ENCODE measurements at regions not wholly inside any gene's neighbourhood (a gene's known extent, or its start where the extent isn't known, plus 50 kb on each side); places are given as distances from the start of the nearest gene placed in this dataset.

DNA sequence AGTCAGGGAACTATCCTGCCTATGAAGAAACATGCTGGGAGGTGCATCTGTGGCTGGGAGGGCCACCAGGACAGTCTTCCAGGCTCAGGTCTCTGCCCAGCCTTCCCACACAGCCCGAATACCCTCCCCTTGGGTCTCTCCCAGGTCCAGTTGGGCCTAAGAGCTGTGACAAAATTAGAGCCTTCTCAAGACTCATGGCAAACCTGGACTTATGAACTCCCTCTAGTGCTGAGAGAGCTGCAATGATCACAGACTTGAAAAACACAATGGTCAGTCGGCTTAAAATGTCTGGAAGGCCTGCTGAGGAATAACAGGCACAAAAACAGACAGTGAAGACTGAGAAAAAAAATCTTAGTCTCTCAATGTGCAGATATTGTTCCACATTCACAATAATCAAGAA, 325.1 kb downstream of the BRINP2 start:
- DNase-seq (ENCODE audit: extremely low read depth, low read depth, low spot score), result no peak

DNA sequence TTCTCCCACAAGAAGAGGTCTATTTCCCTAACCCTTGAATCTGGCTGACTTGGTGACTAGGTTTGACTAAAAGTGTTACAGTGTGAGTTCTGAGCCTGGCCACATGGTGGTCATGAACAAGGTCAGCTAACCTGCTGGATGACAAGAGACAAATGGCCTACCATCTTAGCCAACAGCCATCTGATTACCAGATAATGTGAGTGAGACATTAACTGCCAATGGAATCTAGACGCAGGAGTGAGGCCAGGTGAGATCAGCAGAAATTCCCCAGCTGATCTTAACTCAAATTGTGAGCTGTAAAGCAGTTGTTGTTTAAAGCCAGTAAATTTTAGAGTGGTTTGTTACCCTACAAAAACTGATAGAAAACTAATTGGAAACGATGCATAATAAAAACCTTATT, 320.0 kb downstream of the BRINP2 start:
- DNase-seq (ENCODE audit: extremely low read depth, low read depth, low spot score), result no peak

DNA sequence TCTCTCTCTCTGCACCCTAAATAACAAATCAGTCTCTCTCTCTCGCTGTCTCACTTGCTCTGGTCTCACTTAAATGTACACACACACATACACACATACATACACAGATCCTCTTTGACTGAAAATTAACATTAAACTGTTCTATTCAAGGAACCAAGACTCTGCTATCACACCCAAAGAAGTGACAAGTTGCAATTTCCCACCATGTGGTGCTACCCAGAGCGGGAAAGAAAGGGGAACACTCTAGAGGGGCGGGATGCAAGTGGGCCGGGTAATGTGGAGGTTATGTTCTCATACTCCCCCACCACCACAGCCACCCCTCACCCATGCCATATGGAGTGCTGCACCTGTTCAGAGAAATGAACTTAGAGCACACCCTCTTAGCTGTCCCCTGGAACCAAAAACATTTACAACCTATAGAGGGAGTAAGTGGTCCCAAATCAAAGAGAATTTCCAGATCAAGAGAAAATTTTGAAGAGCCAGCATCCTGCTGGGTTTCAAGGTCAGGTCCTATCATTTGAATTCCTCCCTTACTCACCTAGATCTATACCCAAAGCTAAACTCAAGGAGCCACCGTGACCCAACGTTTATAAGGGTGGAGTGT, 319.4 kb downstream of the BRINP2 start:
- no peak for DNase-seq (ENCODE audit: extremely low read depth, low read depth, low spot score)

DNA sequence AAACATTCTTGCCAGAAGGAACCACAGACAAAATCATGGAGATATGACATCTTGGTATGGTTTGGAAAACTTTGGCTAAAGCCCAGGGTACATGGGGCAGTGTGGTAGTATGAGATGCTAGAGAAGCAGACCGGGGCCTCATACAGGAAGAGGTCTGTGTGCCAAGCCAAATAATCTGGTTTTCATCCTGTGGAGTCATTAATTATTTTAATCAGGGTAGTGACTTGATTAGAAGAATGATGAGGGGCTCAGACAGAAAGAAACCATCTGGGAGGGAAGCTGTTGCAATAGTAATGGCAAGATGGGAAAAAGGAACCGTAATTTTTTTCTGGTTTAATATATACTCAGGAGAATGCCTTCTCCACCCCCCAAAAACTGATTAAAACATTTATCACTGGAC, 318.0 kb downstream of the BRINP2 start:
- DNase-seq (ENCODE audit: extremely low read depth, low read depth, low spot score), result no peak

DNA sequence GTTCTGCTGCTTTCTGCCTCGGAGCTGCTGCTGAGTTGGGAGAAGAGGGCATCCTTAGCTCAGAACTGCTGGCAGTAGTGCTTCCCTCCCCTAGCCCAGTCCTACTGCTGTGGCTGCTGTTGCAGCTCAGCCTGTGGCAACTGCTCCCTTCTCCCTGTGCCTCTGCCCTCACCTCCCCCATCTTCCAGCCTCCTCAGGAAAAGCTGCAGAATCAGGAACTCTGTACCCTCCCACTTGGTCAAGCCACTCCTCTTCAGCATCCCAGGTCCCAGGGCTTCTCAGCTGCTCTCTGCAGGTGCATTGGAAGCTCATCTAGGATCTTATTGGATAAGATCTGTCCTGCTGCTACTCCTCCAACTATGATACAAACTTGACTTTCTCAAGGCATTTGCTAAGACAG, 316.7 kb downstream of the BRINP2 start:
- no peak for DNase-seq (ENCODE audit: extremely low read depth, low read depth, low spot score)

DNA sequence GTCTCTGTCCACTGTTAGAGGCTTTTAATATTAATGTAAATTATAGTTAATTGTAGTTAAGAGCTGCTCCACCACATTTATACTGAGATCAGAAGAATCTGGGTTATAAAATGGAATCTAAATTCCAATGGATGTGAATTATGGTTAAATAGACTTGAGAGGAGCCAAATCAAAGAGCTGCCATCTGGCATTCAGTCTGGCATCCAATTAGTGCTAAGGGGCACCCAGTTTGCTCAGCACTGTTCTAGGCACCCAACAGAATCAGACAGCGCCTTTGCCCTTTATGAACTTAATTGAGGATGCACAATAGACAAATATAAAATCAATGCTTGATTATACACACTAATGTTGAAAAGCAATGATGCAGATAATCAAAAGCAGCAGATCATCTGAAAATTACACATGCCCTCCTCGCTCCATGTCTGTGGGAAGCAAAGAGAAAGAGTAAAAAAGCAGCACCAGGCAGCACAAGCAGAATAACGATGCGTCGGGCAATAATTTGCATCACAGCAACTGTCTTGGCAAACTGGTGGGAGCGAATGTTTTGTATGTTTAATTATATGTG, 310.1 kb downstream of the BRINP2 start:
- no peak for DNase-seq (ENCODE audit: extremely low read depth, low read depth, low spot score)

DNA sequence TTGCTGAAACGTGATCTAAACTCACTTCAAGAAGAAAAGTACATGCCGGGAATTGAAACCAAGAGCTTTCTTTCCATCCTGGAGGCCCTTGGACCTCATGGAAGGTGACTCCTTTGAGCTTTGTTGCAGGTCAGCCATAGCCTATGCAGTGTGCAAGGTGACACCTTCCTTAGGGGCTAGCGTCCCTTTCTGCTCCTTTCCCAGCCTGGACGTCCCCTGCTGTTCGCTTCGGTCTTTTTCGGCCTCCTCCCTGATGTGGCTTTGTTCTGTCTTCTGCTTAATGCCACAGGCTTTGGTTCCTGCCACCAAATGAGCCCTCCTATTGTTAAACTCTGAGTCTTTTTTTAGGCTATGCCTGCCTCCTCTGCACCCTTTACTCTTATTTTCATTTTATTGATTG, 308.8 kb downstream of the BRINP2 start:
- no peak for DNase-seq (ENCODE audit: extremely low read depth, low read depth, low spot score)

DNA sequence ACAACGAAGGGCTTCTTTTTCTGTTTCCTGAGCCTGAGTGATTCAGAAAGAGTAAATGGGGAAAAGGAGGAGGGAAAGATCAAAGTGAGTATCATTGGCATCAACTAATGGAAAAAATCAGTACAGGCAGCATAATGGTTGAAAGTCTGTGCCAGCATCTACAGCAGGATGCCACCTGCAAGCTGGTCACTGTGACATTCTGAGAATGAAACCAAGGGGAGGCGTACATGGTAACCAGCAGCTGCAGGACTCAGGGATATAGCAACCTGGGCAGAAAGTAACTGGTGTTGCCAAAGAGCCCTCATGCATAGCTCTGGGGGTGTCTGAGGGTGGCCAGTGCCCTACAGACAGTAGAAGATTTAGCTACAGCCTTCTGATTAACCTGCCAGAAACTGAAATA, 305.9 kb downstream of the BRINP2 start:
- no peak for DNase-seq (ENCODE audit: extremely low read depth, low read depth, low spot score)

DNA sequence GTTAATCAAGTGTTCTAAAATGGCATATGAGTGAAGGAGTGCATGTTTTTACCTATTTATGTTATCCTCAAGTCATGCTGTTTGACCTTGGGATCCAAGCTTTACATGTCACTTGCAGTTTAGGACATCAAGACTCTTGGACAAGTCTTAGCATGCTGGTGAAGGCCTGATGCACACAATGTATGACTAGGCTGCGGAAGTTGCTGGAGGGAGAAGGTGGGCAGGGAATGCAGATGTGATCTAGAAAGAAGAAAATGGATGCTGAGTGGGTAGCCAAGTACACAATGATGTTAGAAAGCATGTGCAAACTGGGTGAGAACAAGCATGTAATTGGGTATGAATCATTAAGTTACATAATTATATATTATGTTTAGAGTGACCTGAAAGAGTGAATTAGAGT, 301.8 kb downstream of the BRINP2 start:
- DNase-seq (ENCODE audit: extremely low read depth, low read depth, low spot score), result no peak

DNA sequence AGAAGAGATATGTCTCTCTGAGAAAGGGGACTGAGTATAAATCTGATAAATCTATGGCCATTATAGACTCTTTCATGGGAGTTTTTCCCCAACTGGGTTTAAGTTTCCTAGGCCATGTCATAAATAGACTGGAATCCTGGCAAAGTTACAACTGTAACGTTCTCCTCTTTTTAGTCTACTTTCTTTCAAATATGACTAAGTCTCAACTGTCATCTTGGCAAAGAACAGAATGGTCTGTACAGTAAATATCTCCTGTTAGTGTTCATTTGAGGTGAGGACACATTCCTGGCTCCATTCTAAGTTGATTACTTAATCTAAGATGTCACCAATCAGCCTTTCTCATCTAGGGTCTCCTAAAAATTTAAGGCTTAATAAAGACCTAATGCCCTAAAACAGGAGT, 300.5 kb downstream of the BRINP2 start:
- DNase-seq (ENCODE audit: extremely low read depth, low read depth, low spot score), result no peak

DNA sequence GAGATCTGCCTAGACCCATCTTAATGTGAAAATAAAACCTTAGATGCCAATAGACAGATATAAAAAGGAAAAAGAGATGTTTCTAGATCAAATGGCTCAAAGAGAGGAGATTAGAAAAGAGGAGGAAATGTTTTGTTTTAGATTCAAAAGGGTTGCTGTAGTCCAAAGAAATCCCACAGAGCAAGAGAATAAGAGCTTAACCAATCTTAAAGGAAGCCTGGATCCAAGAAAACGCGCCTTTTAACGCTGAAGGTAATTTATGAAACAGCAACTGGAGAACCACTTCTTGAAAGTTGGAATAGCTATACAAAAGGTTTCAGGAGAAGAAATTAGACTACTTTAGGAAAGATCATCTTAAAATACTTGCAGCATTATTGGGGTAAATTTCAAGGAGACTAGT, 298.8 kb downstream of the BRINP2 start:
- DNase-seq (ENCODE audit: extremely low read depth, low read depth, low spot score), result no peak

DNA sequence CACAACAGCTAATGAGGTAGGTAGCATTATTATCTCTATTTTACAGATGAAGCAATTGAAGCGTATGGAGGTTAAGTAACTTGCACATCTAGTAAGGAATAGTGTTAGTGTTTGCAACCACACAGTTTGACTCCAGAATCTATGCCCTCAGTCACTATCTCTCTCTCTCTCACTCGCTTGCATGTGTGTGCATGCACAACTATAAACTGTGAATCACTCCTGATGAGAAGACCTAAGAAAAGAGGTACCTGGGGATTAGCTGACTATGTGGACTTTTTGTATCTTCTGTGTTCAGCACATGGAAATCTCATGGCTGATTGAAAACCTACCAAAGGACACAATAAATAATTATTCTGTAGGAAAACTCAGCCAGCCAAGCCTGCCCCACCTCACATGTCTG, 295.5 kb downstream of the BRINP2 start:
- DNase-seq (ENCODE audit: extremely low read depth, low read depth, low spot score), result no peak

DNA sequence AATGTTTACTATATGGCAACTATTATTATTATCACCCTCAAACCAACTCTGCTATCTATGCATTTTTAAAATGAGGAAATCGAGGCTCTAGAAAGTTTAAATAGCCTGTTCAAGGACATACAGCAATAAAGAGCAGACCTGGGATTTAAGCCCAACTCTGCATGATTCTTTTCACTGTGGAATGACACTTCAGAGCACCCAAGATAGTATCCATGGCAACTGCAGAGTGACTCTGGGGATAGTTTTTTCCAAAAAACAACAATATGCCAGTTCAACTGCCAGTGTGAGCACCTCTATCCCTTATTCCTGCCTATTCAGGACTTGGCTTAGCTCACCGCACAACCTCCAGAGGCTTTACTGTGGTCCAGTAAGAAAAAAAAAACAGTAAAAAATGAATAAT, 293.9 kb downstream of the BRINP2 start:
- DNase-seq (ENCODE audit: extremely low read depth, low read depth, low spot score), result no peak

DNA sequence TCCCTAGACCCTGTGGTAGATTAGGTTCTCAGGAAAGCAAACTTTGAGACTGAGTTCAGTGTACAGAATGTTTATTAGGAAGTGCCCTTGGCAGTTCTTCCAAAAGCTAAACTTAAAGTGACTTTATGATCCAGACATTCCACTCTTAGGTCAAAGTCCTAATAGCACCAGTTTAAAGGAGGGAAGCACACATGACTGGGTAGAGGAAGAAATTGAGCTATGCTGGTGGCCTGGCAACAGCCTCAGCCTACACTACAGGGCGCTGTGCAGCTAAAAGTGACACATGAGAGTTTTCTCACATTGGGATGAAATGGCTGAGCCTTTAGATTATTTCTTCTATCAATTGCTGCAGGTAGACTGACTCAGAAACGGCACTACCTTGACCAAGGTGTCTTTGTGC, 280.4 kb downstream of the BRINP2 start:
- DNase-seq (ENCODE audit: extremely low read depth, low read depth, low spot score), result no peak

DNA sequence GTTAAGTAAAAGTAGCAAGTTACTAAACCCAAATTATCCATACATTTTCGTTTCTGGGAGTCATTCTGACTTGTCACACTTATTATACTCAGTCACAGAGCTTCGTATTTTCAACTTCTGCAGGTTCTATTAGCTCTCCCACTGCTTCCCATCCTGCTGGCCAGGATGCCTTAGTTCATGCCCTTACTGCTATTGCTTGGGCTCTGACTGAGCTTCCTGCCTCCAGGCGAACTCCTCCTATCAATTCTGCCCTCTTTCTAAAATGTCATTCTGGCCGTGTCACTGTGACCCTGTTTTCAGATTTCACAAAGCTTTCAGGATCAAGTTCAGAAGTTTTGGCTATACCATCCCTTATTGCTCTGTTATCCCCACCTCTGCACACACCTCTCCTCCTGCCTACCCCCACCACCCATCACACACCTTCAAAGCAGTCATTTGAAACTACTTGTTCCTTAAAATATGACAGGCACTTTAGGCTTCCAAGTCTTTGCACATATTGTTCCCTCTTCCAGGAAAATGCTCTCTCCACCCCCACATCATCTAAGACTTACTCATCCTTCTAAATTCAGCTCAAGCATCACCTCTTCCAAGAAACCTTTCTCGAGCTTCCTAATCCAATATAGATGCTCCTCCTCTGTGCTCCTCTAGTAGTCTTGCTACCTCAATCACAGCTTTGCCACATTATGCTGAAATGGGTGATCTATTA, 278.0 kb downstream of the BRINP2 start:
- no peak for DNase-seq (ENCODE audit: extremely low read depth, low read depth, low spot score)

DNA sequence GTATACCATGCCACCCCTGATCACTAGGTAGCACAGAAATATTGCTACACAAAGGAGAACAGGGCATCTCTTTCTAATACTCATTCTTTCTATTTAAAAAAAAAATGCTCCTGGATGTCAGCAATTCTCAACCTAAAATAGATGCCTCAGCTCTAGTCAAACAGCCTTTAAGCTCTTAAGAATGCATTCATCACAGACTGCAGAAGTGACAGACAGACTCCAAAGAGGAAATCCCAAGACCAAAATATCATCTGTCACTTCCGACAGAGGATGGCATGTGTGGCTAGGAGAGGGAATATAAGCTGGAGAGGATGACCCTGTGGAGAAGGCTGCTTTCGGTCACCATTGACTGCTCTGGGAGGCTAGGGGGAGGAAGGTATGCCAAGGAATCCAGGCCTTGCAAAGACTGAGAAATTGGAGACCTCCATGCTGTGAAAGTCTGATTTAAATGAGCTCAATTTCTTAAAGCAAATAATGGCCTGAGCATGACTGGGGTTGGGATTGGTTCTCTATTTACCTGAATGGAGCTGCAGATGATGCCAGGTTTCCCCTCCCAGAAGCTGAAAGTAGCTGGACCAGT, 277.4 kb downstream of the BRINP2 start:
- no peak for DNase-seq (ENCODE audit: extremely low read depth, low read depth, low spot score)

DNA sequence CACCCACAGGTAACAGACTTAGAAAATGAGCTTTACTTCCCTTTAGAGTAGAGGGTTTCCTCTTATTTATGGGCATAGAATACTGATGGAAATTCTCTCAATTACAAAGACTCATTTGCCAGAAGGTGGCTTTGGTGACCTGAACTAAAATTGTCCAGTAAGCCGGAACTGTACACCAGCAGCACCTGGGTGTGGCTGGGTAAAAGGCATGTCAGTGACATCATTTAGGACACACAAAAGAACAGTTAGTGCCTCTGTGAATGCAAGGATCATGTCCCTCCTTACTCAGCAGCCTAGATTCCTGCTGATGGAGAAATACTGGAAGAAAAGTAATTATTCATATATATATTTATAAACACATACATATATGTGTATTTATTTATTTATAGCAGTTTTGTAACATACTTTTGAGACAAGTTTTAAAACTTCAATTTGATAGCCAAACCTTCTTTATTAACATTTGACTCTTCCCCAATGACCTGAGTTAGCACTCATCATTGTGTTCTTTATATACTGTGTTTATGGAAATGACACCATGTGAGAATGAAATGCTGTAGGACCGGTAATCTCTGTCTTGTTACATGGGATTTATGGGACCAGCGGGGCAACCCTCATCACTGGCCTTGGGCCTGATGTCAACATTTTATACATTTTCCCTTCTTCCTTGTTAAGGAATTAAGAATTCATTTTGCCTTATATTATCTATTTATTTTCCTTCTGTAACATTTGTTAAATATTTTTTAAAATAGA, 274.4 kb downstream of the BRINP2 start:
- DNase-seq (ENCODE audit: extremely low read depth, low read depth, low spot score), result no peak

DNA sequence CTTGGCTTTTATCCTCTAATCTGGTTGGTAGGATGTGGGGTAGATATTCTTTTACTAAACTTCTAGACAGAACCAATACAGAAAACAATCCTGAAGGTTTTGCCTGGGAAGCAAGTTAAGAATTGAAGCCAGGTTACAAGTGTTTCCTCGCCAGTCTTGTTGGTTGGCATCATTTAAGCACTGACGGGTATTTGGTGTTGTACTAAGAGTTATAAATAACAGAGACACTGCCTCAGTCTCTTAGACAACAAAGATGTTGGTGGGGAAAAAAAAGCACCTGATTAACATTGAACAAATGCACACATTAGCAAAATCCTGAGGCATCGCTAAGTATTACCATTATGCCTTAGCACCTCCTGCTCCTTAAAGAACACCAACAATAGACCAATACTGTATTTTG, 272.2 kb downstream of the BRINP2 start:
- no peak for DNase-seq (ENCODE audit: extremely low read depth, low read depth, low spot score)

DNA sequence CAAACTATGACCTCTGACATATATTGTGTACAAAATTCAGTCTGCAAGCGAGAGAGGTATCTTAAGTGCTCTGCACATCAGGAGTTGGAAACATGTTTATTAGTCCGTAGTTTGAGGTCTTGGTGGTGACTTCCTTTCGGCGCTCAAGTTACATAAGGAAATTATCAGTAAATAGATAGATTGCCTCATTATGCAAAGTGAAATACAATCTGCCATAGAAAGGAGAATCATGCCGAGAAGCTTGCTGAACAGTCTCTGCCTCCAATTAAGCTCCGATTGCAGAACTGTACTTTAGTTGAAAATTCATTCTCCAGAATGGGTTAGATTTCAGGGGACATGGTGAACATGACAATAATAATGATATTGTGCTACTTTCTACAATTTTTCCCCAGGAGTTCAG, 271.8 kb downstream of the BRINP2 start:
- no peak for DNase-seq (ENCODE audit: extremely low read depth, low read depth, low spot score)

DNA sequence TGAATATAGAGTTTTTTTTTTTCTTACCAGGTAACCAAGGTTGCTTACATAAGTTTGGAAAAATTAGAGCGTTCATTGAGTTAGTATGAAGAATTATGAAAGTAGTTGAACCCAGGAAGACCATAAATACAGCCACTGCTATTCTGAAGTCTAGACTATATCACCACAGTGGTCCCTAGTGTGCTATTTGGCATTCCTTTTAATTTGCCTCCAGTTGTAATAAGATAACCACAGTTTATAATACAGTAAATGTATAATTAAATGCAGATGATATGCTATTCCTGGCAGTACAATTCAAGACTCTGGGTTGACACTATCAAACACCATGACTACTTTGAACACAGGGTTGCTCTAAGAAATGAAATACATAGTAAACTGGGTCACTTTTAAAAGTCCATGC, 270.5 kb downstream of the BRINP2 start:
- DNase-seq (ENCODE audit: extremely low read depth, low read depth, low spot score), result no peak

DNA sequence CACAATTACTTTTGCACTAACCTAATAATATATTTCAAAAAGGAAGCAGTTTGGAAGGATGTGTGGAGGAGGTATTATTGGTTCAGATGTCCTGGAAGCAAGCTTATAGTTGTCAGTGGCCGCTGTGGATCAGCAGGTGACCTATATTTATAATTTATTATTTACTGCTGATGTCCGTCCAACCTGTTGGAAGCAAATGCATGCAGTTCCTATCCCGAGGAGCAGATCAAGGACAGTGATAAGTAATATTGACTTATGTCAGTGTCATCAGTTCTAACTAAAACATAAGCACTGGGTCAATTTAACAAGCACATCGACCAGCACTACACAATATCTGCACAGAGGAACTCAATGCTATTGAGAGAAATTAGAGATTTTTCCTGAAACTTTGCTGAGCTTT, 270.1 kb downstream of the BRINP2 start:
- DNase-seq (ENCODE audit: extremely low read depth, low read depth, low spot score), result no peak

DNA sequence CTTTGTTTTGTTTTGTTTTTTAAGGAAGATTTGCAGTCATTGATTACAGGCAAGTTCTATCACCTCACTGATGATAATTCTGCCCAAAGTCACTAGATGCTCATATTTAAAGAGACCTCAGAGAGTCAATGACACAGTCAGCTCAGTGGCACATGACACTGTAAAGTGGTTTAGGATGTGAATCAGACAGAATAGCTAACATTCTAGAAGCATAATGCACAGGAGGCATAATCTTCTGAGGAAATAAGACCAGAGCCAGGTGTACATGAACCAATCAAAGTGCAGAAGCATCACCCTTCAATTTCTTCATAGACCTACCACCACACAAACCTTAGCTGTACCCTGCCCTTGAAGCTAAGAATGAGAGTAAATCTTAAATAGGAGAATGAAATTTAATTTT, 268.5 kb downstream of the BRINP2 start:
- DNase-seq (ENCODE audit: extremely low read depth, low read depth, low spot score), result no peak
